Kidney epithelial cell (primary cell): ENCODE measurements at regions not wholly inside any gene's neighbourhood (a gene's known extent, or its start where the extent isn't known, plus 50 kb on each side); places are given as distances from the start of the nearest gene placed in this dataset.
"Not testable (repeated sequence)": the region's sequence is repeated elsewhere in the genome, so short reads cannot be mapped to it uniquely, and the experiment has no call there.

Experiments
- DNase-seq: peaks from one replicate; pipeline ENCODE4 v3.0.0-alpha.2; 2010; ENCODE audit warnings: low read depth
- H3K27me3 ChIP-seq: 2 replicates; pipeline ENCODE4 v1.6.0; 2011; ENCODE audit warnings: low read length; ENCODE audit not compliant: control insufficient read depth, insufficient read depth
- H3K36me3 ChIP-seq: 2 replicates; pipeline ENCODE4 v1.5.1; 2011; ENCODE audit warnings: low read length; ENCODE audit not compliant: control insufficient read depth, insufficient read depth
- H3K4me3 ChIP-seq: 2 replicates; pipeline ENCODE4 v1.5.1; 2011; ENCODE audit warnings: low read depth, mild to moderate bottlenecking, control low read depth, low read length
- TF ChIP-seq, protein P1 (sequence below): IDR thresholded peaks from 2 replicates; pipeline ENCODE4 v1.5.1; 2011; ENCODE audit warnings: mild to moderate bottlenecking, moderate library complexity, low read length, control low read depth, inconsistent platforms; ENCODE audit not compliant: insufficient read depth, poor library complexity, severe bottlenecking

DNA sequence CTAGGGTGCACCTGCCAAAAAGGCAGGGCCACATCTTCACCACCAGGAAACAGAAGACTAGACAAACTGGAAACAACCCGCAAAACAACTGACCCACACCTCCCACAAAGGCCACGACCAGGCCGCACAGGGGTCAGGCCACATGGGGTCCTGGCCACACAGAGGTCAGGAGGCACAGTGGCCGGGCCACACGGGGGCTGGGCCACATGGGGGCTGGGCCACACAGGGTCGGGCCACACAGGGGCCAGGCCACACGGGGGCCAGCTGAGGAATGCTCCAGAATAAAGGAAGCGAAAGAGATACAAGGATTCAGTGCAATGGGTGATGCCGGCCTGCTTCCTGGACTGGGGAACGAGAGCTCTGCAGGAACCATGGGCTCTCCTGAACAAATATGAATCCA, 91.6 kb downstream of the OLFM1 start:
- DNase-seq, result no peak

DNA sequence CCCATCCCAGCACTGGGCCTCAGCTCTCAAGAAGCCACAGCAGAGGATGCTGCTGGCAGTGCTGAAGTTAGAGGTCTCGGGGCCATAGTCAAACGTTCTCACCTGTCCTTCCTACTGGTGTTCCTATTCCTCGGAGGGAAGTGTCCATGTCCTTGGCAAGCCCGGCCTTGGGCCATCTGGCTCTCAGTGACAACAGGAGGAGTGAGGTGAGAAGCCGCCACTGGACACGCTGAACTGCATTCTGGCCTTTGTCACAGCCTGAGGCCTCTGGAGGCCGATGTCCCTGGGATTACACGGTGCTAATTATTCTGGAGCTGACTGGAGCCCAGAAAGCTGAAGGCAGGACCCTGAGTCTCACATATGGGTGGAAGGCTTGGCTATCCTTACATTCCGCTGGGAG, 92.5 kb downstream of the OLFM1 start:
- no peak for DNase-seq
- Histone ChIP-seq H3K27me3 (peaks cover 16% of the 10 kb centered on the region), H3K36me3 (no peaks in the 10 kb centered on the region), H3K4me3 (no peak overlapping the region)
- TF ChIP-seq, protein P1, sequence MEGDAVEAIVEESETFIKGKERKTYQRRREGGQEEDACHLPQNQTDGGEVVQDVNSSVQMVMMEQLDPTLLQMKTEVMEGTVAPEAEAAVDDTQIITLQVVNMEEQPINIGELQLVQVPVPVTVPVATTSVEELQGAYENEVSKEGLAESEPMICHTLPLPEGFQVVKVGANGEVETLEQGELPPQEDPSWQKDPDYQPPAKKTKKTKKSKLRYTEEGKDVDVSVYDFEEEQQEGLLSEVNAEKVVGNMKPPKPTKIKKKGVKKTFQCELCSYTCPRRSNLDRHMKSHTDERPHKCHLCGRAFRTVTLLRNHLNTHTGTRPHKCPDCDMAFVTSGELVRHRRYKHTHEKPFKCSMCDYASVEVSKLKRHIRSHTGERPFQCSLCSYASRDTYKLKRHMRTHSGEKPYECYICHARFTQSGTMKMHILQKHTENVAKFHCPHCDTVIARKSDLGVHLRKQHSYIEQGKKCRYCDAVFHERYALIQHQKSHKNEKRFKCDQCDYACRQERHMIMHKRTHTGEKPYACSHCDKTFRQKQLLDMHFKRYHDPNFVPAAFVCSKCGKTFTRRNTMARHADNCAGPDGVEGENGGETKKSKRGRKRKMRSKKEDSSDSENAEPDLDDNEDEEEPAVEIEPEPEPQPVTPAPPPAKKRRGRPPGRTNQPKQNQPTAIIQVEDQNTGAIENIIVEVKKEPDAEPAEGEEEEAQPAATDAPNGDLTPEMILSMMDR, result no peak

More for the DNA sequence above, 91.6 kb downstream of the OLFM1 start:
- H3K27me3 ChIP-seq, result peaks cover 7% of the 10 kb centered on the region
- no peak overlapping the region for H3K4me3 ChIP-seq
- no peaks in the 10 kb centered on the region for H3K36me3 ChIP-seq
- TF ChIP-seq, protein P1, result no peak

DNA sequence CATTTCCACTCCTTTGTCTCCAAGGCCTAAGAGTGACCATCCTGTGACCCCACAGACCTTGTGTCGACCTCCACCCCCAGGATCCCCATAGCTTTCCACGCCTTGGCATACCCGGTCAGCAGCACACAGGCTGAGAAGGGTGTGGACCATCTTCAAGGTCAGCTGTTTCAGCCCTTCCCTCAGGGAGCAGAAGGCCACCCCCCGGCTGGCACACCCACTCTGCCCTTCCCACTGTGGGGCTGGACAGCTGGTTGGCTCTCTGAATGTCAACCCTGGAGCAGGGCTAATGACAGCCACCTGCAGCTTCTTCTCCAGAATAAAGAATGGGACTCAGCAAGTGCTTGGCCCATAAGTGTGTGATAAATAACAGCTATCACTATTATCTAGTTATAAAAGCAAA, 93.1 kb downstream of the OLFM1 start:
- Histone ChIP-seq H3K36me3 (no peaks in the 10 kb centered on the region), H3K27me3 (peaks cover 20% of the 10 kb centered on the region), H3K4me3 (no peak overlapping the region)
- TF ChIP-seq, protein P1, result no peak
- no peak for DNase-seq

DNA sequence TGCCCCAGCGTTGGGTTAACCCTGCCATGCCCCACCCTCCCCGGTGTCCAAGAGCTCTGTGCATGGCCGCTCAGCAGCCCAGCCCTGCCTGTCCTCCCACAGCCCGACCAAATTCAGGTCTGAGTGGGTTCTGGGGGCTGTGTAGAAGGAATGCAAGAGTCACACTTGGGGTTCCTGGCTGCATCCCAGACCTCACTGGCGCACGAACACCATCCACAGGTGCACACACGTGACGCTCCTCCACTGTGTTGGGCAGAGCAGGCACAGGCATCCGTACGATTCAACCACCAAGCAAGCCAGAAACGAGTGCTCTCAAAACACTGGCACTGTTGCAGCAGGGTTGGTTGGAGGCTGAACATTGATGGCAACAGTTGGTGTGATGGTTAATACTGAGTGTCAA, 93.9 kb downstream of the OLFM1 start:
- Histone ChIP-seq H3K36me3 (no peaks in the 10 kb centered on the region), H3K4me3 (no peak overlapping the region), H3K27me3 (peaks cover 21% of the 10 kb centered on the region)
- DNase-seq, result no peak
- TF ChIP-seq, protein P1, result no peak

DNA sequence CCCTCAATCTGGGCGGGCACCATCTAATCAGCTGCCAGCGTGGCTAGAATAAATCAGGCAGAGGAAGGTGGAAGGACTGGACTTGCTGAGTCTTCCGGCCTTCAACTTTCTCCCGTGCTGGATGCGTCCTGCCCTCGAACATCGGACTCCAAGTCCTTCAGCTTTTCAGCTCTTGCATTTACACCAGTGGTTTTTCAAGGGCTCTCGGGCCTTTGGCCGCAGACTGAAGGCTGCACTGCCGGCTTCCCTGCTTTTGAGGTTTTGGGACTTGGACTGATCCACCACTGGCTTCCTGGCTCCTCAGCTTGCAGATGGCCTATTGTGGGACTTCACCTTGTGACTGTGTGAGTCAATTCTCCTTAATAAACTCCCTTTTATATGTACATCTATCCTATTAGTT, 94.4 kb downstream of the OLFM1 start:
- peaks cover 22% of the 10 kb centered on the region for H3K27me3 ChIP-seq
- H3K36me3 ChIP-seq, DNase-seq, H3K4me3 ChIP-seq: not testable (repeated sequence)

DNA sequence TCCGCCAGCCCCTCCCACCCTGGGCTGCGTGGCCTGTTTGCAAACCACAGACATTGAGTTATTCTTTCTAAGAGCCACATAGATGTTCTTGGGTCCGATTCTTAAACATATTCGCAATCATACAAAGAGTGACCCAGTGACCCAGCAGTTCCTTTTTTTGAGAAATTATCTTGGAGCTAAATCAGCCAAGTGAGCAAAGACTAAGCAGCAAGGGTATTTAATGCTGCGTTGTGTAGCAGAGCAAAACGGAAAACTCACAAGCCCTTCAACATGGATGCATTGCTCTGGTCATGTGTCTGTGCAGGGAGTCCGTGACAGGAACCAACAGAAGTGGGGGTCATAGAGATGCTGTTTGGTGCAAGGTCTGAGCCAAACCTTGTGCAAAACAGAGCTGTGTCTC, 95.6 kb downstream of the OLFM1 start:
- H3K4me3 ChIP-seq, result no peak overlapping the region
- DNase-seq, result no peak
- TF ChIP-seq, protein P1, result no peak
- peaks cover 22% of the 10 kb centered on the region for H3K27me3 ChIP-seq
- H3K36me3 ChIP-seq, result no peaks in the 10 kb centered on the region
